Tibial artery (tissue), 4 donors: ENCODE measurements at regions not wholly inside any gene's neighbourhood (a gene's known extent, or its start where the extent isn't known, plus 50 kb on each side); places are given as distances from the start of the nearest gene placed in this dataset.

ENCODE experiments used
- DNase-seq, 2 donors: peaks; one replicate each; pipeline ENCODE4 v3.0.0-alpha.2; 2019
- H3K27ac ChIP-seq, 2 donors: fragments of 200-600 bp; sonication (generic) in 1 of 2; 1 replicate in 1 of 2; 2 replicates in 1 of 2; pipeline ENCODE4 v1.5.1; 2018 to 2019; ENCODE audit warnings: mild to moderate bottlenecking in 1 of 2
- H3K27me3 ChIP-seq, 2 donors: fragments of 200-600 bp; sonication (generic) in 1 of 2; one replicate each; pipeline versions ENCODE4 v1.5.1 to v1.6.0; 2016 to 2019
- H3K36me3 ChIP-seq, 3 donors: fragments of 200-600 bp; sonication (generic) in 2 of 3; one replicate each; pipeline ENCODE4 v1.5.1; 2016 to 2019; ENCODE audit warnings: mild to moderate bottlenecking in 2 of 3
- H3K4me1 ChIP-seq, 4 donors: fragments of 200-600 bp; sonication (generic) in 2 of 4; 1 replicate in 3 of 4; 2 replicates in 1 of 4; pipeline ENCODE4 v1.5.1; 2016 to 2019
- H3K4me3 ChIP-seq, 2 donors: fragments of 200-600 bp; sonication (generic) in 1 of 2; 1 replicate in 1 of 2; 2 replicates in 1 of 2; pipeline ENCODE4 v1.5.1; 2018 to 2019; ENCODE audit warnings: mild to moderate bottlenecking in 2 of 2
- H3K9me3 ChIP-seq, 3 donors: fragments of 200-600 bp; sonication (generic) in 1 of 3; one replicate each; pipeline ENCODE4 v1.5.1; 2016 to 2019
- CTCF ChIP-seq, 2 experiments: fragments of 200-600 bp in 1 of 2; fragments of 450-650 bp in 1 of 2; IDR thresholded peaks; one replicate each; pipeline ENCODE4 v1.5.1; 2017 to 2019; ENCODE audit warnings: antibody characterized with exemption in 2 of 2, mild to moderate bottlenecking in 1 of 2, moderate library complexity in 1 of 2
- intact Hi-C: fragments of 100-400 bp; cut with DNase I; formaldehyde crosslinking; loops from one replicate; pipeline ENCODE4 v1.15.0; 2023; ENCODE audit warnings: low total_unique reads

GRCh38 chr6:1545654-1546053, 64.1 kb upstream of the FOXC1 start:
- intact Hi-C loops, result no loop called here

GRCh38 chr6:1547785-1548184, 61.9 kb upstream of the FOXC1 start:
- TF ChIP-seq CTCF (IDR thresholded peaks at IDR 0.05), result no peak
- H3K27ac ChIP-seq, result no peak overlapping the region

More at GRCh38 chr6:1545654-1546053, 64.1 kb upstream of the FOXC1 start:
- H3K27ac ChIP-seq, result no peak overlapping the region
- no peak for TF ChIP-seq CTCF (IDR thresholded peaks at IDR 0.05)
- H3K27me3 ChIP-seq, result no peaks in the 10 kb centered on the region
- no peaks in the 10 kb centered on the region for H3K9me3 ChIP-seq
- DNase-seq, result no peak
- peaks cover 0 to 41% (median 18%) of the 10 kb centered on the region in 3 donors for H3K36me3 ChIP-seq
- H3K4me3 ChIP-seq, result no peak overlapping the region
- no peaks in the 10 kb centered on the region for H3K4me1 ChIP-seq

GRCh38 chr6:1551249-1551648, 58.5 kb upstream of the FOXC1 start:
- no peak for TF ChIP-seq CTCF (IDR thresholded peaks at IDR 0.05)
- no peak for DNase-seq
- intact Hi-C loops, result no loop called here
- no peak overlapping the region for H3K4me3 ChIP-seq
- H3K9me3 ChIP-seq, result no peaks in the 10 kb centered on the region
- H3K36me3 ChIP-seq, result peaks cover 0 to 25% (median 8%) of the 10 kb centered on the region in 3 donors
- H3K27ac ChIP-seq, result no peak overlapping the region
- H3K4me1 ChIP-seq, result peaks cover 0 to 14% (median 8%) of the 10 kb centered on the region in 4 donors
- H3K27me3 ChIP-seq, result no peaks in the 10 kb centered on the region

More at GRCh38 chr6:1547785-1548184, 61.9 kb upstream of the FOXC1 start:
- intact Hi-C loops, result no loop called here
- Histone ChIP-seq H3K4me3 (no peak overlapping the region), H3K27me3 (no peaks in the 10 kb centered on the region), H3K9me3 (no peaks in the 10 kb centered on the region), H3K4me1 (no peaks in the 10 kb centered on the region), H3K36me3 (peaks cover 0 to 41% (median 18%) of the 10 kb centered on the region in 3 donors)
- DNase-seq, result no peak

- Histone ChIP-seq H3K4me3 (no peak overlapping the region), H3K4me1 (peaks cover 0 to 14% (median 8%) of the 10 kb centered on the region in 4 donors), H3K36me3 (peaks cover 0 to 17% (median 8%) of the 10 kb centered on the region in 3 donors), H3K9me3 (no peaks in the 10 kb centered on the region), H3K27me3 (no peaks in the 10 kb centered on the region), H3K27ac (no peak overlapping the region)
- no peak for DNase-seq
- intact Hi-C loops, result no loop called here
- peak in 1 of 2 experiments; percentile 10 for TF ChIP-seq CTCF (IDR thresholded peaks at IDR 0.05)
These were observed 57.4 kb upstream of the FOXC1 start for GRCh38 chr6:1552296-1552761.

- intact Hi-C loops, result loop anchor here (1.0 kb wide), 1 partner anchor 22 kb away; no protein-coding TSS in a partner anchor
- H3K4me3 ChIP-seq, result peak overlapping the region in 1 of 2 donors; percentile 63
- H3K27ac ChIP-seq, result no peak overlapping the region
These were observed 56.1 kb upstream of the FOXC1 start for GRCh38 chr6:1553562-1554083.

More at GRCh38 chr6:1553562-1554083, 56.1 kb upstream of the FOXC1 start:
- Histone ChIP-seq H3K36me3 (peaks cover 0 to 4% (median 0%) of the 10 kb centered on the region in 3 donors), H3K27me3 (no peaks in the 10 kb centered on the region), H3K9me3 (no peaks in the 10 kb centered on the region), H3K4me1 (peaks cover 0 to 14% (median 8%) of the 10 kb centered on the region in 4 donors)
- DNase-seq, result no peak
- TF ChIP-seq CTCF (IDR thresholded peaks at IDR 0.05), result no peak
